ENCODE measurements at regions not wholly inside any gene's neighbourhood (a gene's known extent, or its start where the extent isn't known, plus 50 kb on each side); places are given as distances from the start of the nearest gene placed in this dataset.
"Not testable (repeated sequence)": the region's sequence is repeated elsewhere in the genome, so short reads cannot be mapped to it uniquely, and the experiment has no call there.

DNA sequence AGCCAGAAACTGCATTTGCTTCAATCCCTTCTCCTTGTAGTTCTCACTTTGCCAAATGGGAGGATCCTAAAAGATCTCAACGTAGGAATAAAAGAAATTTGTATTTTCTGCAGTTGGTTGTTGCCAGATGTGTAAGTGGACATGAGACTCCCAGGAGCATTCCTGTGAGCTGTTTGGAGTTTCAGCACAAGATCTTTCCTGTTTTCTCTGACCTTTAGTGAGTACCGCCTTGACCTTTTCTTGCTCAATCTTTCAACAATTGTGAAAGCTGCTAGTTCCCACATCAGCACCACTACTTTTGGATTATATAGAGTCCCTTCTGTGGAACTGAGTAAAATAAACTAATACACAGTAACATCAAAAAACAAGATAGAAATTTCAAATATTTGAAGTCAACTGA, 683.8 kb upstream of the PABPC4L start:
- POLR2A ChIA-PET: no interaction called here
- Mint-ChIP-seq H3K4me1 (no peaks in the 10 kb centered on the region), H3K27me3 (no peaks in the 10 kb centered on the region), H3K27ac (no peak overlapping the region), H3K36me3 (ENCODE audit: low read depth) (no peaks in the 10 kb centered on the region), H3K4me3 (no peak overlapping the region), H3K9me3 (ENCODE audit: low read depth) (peaks cover 5% of the 10 kb centered on the region)
- ATAC-seq: no peak
- intact Hi-C loops (cut with DNase I, micrococcal nuclease): no loop called here
- no peak for DNase-seq
- CTCF ChIA-PET: no interaction called here

DNA sequence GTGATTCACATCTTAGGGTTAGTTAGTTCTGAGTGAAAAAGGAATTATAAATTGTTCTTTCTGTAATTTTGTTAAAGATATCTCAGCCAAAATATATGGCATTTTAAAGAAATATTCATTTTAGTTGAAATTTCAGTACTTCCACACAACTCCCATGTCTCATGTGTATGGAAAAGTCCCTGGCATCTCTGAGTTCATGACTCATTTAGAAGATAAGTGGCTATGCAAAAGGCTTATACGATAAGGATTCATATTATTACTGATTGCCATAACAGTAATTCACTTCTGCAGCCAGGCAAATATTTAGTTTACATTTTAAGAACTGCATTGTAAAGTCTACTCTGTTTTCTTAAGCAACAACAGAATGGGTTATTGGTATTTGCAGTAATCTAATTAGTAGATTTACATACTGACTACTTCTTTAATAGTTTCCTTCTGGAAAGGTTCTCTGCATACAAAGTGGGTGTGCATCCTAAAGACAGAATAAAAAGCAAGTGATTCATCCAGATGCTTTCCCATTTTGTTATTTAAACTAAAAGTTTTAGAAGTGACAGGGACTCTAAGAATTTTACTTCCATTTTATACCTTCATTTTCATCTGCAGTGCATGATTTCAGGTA, 682.4 kb upstream of the PABPC4L start:
- H3K27ac Mint-ChIP-seq: no peak overlapping the region

DNA sequence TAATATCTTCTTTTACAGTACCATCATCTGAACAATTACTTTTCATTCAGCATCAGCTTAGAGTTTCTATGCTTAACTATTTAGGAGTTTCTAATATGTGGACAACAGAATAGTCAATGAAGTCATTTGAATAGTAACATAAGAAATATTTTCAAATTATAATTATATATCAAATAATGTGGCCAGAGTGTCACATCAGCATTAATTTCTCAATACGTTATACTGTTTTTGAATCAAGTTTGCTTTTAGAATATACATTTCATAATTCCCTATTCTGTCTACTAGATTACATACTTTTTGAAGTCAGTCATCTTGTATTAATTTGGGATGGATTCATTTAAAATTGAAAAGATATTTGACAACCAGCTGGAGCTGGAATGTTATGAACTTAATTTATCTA, 677.4 kb upstream of the PABPC4L start:
- Mint-ChIP-seq H3K27ac (no peak overlapping the region), H3K27me3 (no peaks in the 10 kb centered on the region), H3K4me3 (no peak overlapping the region), H3K4me1 (no peaks in the 10 kb centered on the region), H3K9me3 (ENCODE audit: low read depth) (peaks cover 5% of the 10 kb centered on the region), H3K36me3 (ENCODE audit: low read depth) (no peaks in the 10 kb centered on the region)
- intact Hi-C loops (cut with DNase I, micrococcal nuclease): no loop called here
- ChIA-PET CTCF (no interaction called here), POLR2A (no interaction called here)
- DNase-seq (no peak), ATAC-seq (no peak)

More for the DNA sequence above, 682.4 kb upstream of the PABPC4L start:
- ATAC-seq (no peak), DNase-seq (no peak)
- Mint-ChIP-seq H3K9me3 (ENCODE audit: low read depth) (peaks cover 7% of the 10 kb centered on the region), H3K36me3 (ENCODE audit: low read depth) (no peaks in the 10 kb centered on the region), H3K27me3 (no peaks in the 10 kb centered on the region), H3K4me1 (no peaks in the 10 kb centered on the region), H3K4me3 (no peak overlapping the region)
- intact Hi-C loops (cut with DNase I, micrococcal nuclease): no loop called here
- ChIA-PET CTCF (no interaction called here), POLR2A (no interaction called here)

DNA sequence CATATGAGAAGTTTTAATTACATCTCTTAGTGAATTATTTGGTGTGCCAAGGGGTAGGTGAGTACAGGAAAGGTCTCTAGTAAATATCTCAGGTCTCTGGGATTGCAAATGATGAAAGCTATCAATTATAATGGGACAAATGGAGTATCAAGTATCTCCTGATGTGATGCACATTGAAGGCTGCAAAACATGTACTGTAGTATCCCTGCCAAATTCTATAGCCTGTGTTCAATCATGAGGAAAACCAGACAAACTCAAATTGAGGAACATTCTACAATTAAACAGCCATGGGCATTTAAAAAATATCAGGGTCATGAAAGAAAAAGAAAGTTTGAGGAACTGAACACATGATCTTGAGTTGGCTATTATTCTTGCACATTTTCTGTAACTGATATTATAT, 665.4 kb upstream of the PABPC4L start:
- no peaks in the 10 kb centered on the region for H3K27me3 Mint-ChIP-seq
- H3K9me3 Mint-ChIP-seq (ENCODE audit: low read depth): peaks cover 8% of the 10 kb centered on the region
- no peaks in the 10 kb centered on the region for H3K4me1 Mint-ChIP-seq
- POLR2A ChIA-PET: no interaction called here
- H3K36me3 Mint-ChIP-seq (ENCODE audit: low read depth): no peaks in the 10 kb centered on the region
- H3K27ac Mint-ChIP-seq: no peak overlapping the region
- ATAC-seq (no peak), DNase-seq (no peak)
- H3K4me3 Mint-ChIP-seq: no peak overlapping the region
- CTCF ChIA-PET: no interaction called here
- intact Hi-C loops (cut with DNase I, micrococcal nuclease): no loop called here

DNA sequence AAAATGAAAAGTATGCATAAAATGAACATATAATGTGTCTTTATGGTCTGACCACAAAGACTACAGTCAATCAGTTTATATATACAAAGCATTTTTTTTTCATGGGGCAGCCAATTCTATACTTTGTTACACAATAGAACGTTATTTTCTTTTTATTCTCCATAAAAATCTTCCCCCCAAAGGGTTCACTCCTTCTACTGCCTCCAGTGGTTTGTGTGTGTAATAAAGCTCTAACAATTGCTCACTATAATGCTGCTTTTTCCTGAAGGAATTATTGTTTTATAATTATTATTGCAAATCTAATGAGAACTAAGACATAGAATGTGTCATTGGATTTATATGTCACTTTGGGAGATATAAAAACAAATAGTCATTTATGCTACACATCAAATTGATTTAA, 664.1 kb upstream of the PABPC4L start:
- intact Hi-C loops (cut with DNase I, micrococcal nuclease): no loop called here
- H3K27ac Mint-ChIP-seq: no peak overlapping the region
- H3K27me3 Mint-ChIP-seq: no peaks in the 10 kb centered on the region
- ATAC-seq (no peak), DNase-seq (no peak)
- H3K36me3 Mint-ChIP-seq (ENCODE audit: low read depth): no peaks in the 10 kb centered on the region
- no peaks in the 10 kb centered on the region for H3K4me1 Mint-ChIP-seq
- ChIA-PET CTCF (no interaction called here), POLR2A (no interaction called here)
- peaks cover 12% of the 10 kb centered on the region for H3K9me3 Mint-ChIP-seq (ENCODE audit: low read depth)
- H3K4me3 Mint-ChIP-seq: no peak overlapping the region

DNA sequence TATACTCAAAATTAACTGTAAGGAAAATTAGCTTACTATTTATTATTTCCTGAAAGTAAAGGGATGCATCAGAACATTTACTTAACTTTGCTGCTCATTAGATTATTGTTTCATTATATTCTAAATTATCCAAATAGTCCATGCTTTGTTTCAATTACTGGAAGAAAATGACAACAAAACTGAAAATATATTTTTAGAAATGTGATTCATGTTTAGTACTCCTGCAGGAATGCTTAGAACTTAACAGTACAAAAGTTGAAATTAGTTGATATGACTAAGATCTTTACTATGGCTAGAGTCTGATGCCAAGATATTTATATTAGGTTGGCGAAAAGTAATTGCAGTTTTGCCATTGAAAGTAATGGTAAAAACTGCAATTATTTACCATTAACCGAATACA, 660.5 kb upstream of the PABPC4L start:
- H3K4me1 Mint-ChIP-seq: no peaks in the 10 kb centered on the region
- no peak for DNase-seq
- no peak overlapping the region for H3K4me3 Mint-ChIP-seq
- ATAC-seq: no peak
- intact Hi-C loops (cut with DNase I, micrococcal nuclease): no loop called here
- CTCF ChIA-PET: no interaction called here
- peaks cover 7% of the 10 kb centered on the region for H3K9me3 Mint-ChIP-seq (ENCODE audit: low read depth)
- no peaks in the 10 kb centered on the region for H3K27me3 Mint-ChIP-seq
- POLR2A ChIA-PET: no interaction called here
- H3K36me3 Mint-ChIP-seq (ENCODE audit: low read depth): no peaks in the 10 kb centered on the region
- no peak overlapping the region for H3K27ac Mint-ChIP-seq

DNA sequence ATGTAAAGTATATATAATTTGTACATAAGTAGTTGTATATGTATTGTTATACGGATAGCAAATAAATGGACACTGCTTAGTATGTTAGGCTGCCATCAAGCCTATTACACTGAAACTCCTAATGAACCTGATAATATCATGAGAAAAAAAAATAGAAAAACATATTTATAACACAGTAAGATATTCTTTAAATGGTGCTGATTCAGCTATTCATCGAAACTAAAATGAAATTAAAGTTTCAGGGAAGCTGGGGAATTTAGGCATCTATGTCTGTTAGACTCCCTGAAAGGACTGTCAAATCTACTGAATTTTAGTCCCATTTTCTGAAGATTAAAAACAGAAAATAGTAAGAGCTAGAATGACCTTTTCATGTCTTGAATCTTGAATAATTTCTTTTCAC, 647.1 kb upstream of the PABPC4L start:
- ChIA-PET CTCF (no interaction called here), POLR2A (no interaction called here)
- Mint-ChIP-seq H3K27ac (no peak overlapping the region), H3K4me1 (no peaks in the 10 kb centered on the region), H3K9me3 (ENCODE audit: low read depth) (no peaks in the 10 kb centered on the region), H3K27me3 (no peaks in the 10 kb centered on the region), H3K36me3 (ENCODE audit: low read depth) (no peaks in the 10 kb centered on the region), H3K4me3 (no peak overlapping the region)
- ATAC-seq (no peak), DNase-seq (no peak)
- intact Hi-C loops (cut with DNase I, micrococcal nuclease): no loop called here

DNA sequence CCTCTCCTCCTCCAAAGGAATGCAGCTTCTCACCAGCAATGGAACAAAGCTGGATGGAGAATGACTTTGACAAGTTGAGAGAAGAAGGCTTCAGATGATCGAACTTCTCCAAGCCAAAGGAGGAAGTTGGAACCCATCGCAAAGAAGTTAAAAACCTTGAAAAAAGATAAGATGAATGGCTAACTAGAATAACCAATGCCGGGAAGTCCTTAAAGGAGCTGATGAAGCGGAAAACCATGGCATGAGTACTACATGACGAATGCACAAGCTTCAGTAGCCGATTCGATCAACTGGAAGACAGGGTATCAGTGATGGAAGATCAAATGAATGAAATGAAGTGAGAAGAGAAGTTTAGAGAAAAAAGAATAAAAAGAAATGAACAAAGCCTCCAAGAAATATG, 629.2 kb upstream of the PABPC4L start:
- intact Hi-C loops (cut with DNase I, micrococcal nuclease); CTCF ChIA-PET; ATAC-seq; H3K4me3 Mint-ChIP-seq; POLR2A ChIA-PET; H3K27ac Mint-ChIP-seq; H3K27me3 Mint-ChIP-seq; DNase-seq; H3K36me3 Mint-ChIP-seq (ENCODE audit: low read depth); H3K9me3 Mint-ChIP-seq (ENCODE audit: low read depth); H3K4me1 Mint-ChIP-seq: not testable (repeated sequence)

DNA sequence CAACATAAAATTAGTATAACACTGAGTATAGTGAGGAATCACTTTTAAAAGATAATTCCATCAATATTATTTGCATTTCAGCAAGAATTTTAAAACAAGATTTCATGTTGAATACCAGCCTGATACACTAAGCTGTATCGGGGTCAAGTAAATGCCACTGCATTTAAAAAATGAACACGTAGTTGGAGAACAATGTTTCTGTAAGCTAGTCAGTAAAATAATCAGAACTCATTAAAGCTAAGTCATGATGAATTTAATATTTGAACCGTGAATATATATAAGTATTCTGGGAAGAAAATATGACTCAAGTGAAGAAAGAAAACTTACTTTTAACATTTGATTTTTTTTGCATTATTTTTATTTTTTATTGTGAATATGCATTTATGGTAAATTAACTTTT, 611.0 kb upstream of the PABPC4L start:
- intact Hi-C loops (cut with DNase I, micrococcal nuclease): no loop called here
- DNase-seq (no peak), ATAC-seq (no peak)
- Mint-ChIP-seq H3K27me3 (no peaks in the 10 kb centered on the region), H3K9me3 (ENCODE audit: low read depth) (peaks cover 6% of the 10 kb centered on the region), H3K4me1 (no peaks in the 10 kb centered on the region), H3K27ac (no peak overlapping the region), H3K36me3 (ENCODE audit: low read depth) (no peaks in the 10 kb centered on the region), H3K4me3 (no peak overlapping the region)
- ChIA-PET POLR2A (no interaction called here), CTCF (no interaction called here)

DNA sequence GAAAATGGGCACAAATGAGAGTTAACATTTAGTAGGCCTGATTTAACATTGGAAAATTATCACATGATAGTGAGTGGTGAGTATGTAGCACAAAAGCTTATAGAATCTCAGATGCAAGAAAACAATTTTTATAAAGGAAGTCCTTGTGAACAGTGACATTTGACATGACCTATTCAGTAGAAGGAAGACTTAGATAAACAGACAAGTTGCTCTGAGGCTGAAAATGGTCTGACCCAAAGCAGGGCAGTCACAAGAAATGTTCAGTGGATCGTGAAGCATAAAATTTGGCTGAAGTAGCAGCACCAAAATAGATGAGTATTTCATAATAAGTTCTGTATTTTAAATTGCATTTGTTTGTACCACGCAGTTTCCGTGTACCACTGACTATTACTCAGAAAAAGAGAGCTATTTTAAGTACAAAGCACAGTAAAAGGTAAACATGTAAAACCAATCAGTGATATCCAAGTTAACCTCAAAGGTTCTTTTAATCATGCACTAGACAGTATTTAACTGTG, 605.7 kb upstream of the PABPC4L start:
- H3K4me1 Mint-ChIP-seq: no peaks in the 10 kb centered on the region
- no peak overlapping the region for H3K4me3 Mint-ChIP-seq
- DNase-seq: no peak
- no peak for ATAC-seq
- H3K27me3 Mint-ChIP-seq: no peaks in the 10 kb centered on the region
- peaks cover 2% of the 10 kb centered on the region for H3K9me3 Mint-ChIP-seq (ENCODE audit: low read depth)
- H3K36me3 Mint-ChIP-seq (ENCODE audit: low read depth): no peaks in the 10 kb centered on the region
- ChIA-PET CTCF (no interaction called here), POLR2A (no interaction called here)
- intact Hi-C loops (cut with DNase I, micrococcal nuclease): no loop called here
- no peak overlapping the region for H3K27ac Mint-ChIP-seq

DNA sequence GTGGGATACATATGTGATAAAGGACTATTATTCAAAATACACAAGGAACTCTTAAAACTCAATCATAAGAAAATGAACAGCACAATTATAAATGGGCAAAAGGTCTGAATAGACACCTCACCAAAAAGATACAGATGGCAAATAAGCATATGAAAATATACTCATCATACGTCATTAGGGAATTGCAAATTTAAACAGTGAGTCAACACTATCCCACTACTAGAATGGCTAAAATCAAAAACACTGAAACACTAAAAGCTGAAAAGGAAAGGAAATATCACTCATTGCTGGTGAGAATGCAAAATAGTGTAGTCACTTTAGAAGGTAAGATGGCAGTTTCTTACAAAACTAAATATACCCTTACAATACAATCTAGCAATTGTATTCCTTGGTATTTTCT, 597.0 kb upstream of the PABPC4L start:
- ATAC-seq (no peak), DNase-seq (no peak)
- POLR2A ChIA-PET: no interaction called here
- Mint-ChIP-seq H3K36me3 (ENCODE audit: low read depth) (no peaks in the 10 kb centered on the region), H3K9me3 (ENCODE audit: low read depth) (peaks cover 7% of the 10 kb centered on the region), H3K4me1 (no peaks in the 10 kb centered on the region), H3K4me3 (no peak overlapping the region), H3K27ac (no peak overlapping the region), H3K27me3 (no peaks in the 10 kb centered on the region)
- CTCF ChIA-PET: interaction anchor here (1.0 kb wide), 1 partner anchor 16 kb away, joined by 3 read pairs; no protein-coding TSS in a partner anchor
- intact Hi-C loops (cut with DNase I, micrococcal nuclease): no loop called here

DNA sequence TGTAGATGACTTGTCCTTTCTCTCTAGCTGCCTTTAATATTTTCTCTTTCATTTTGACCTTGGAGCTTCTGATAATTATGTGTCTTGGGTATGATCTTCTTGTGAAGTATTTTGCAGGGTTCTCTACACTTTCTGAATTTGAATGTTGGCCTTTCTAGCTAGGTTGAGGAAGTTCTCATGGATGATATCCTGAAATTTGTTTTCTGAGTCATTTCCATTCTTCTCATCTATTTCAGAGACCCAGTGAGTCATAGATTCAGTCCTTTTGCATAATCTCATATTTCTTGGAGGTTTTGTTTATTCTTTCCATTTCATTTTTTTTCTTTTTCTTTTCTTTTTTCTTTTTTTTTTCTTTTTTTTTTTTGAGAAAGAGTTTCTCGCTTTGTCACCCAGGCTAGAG, 585.7 kb upstream of the PABPC4L start:
- ATAC-seq (no peak), DNase-seq (no peak)
- Mint-ChIP-seq H3K27ac (no peak overlapping the region), H3K27me3 (no peaks in the 10 kb centered on the region), H3K9me3 (ENCODE audit: low read depth) (peaks cover 28% of the 10 kb centered on the region), H3K36me3 (ENCODE audit: low read depth) (no peaks in the 10 kb centered on the region), H3K4me3 (no peak overlapping the region), H3K4me1 (no peaks in the 10 kb centered on the region)
- intact Hi-C loops (cut with DNase I, micrococcal nuclease): no loop called here
- CTCF ChIA-PET: no interaction called here
- POLR2A ChIA-PET: no interaction called here

DNA sequence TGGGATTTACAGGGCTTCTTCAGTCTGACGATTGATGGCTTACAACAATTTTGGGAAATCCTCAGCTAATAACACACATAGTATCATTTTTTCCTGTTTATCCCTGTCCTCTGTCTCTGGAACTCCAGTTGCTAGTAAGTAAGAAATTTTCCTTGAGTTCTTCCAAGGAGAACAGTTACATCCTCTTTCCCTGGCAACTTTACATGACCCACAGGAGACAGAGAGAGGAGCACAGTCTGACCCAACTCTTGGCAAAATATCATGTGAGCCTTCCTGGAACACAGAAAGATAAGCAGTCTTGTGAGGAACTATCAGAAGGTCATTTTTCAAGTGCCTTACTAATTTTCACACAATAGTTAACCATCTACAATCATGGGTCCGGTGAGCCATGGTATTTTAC, 578.7 kb upstream of the PABPC4L start:
- ChIA-PET POLR2A (no interaction called here), CTCF (no interaction called here)
- intact Hi-C loops (cut with DNase I, micrococcal nuclease): no loop called here
- Mint-ChIP-seq H3K4me1 (no peaks in the 10 kb centered on the region), H3K36me3 (ENCODE audit: low read depth) (no peaks in the 10 kb centered on the region), H3K4me3 (no peak overlapping the region), H3K9me3 (ENCODE audit: low read depth) (peaks cover 12% of the 10 kb centered on the region), H3K27me3 (no peaks in the 10 kb centered on the region), H3K27ac (no peak overlapping the region)
- ATAC-seq: no peak
- no peak for DNase-seq

Data from activated CD4-positive, alpha-beta T cell treated with anti-CD3 and anti-CD28 coated beads for 36 hours (primary cell).